Fibroblast of mammary gland (primary cell): ENCODE measurements at regions not wholly inside any gene's neighbourhood (a gene's known extent, or its start where the extent isn't known, plus 50 kb on each side); places are given as distances from the start of the nearest gene placed in this dataset.
"Not testable (repeated sequence)": the region's sequence is repeated elsewhere in the genome, so short reads cannot be mapped to it uniquely, and the experiment has no call there.

Experiments used
- DNase-seq: peaks from one replicate; pipeline ENCODE4 v3.0.0-alpha.2; 2010; ENCODE audit warnings: low read depth
- H3K4me3 ChIP-seq: 2 replicates; pipeline ENCODE4 v1.5.1; 2011; ENCODE audit warnings: low read depth, mild to moderate bottlenecking, low read length, moderate library complexity; ENCODE audit not compliant: control insufficient read depth
- CTCF ChIP-seq: conservative IDR thresholded peaks from 2 replicates; pipeline ENCODE4 v1.5.1; 2011; ENCODE audit warnings: low read depth, low read length, inconsistent platforms; ENCODE audit not compliant: control insufficient read depth, insufficient read depth

GRCh38 chr5:62100201-62100600, 205.8 kb upstream of the KIF2A start:
- TF ChIP-seq CTCF = no peak
- DNase-seq = no peak
- H3K4me3 ChIP-seq = no peak overlapping the region

GRCh38 chr5:62103863-62104262, 202.1 kb upstream of the KIF2A start:
- not testable (repeated sequence) for DNase-seq, H3K4me3 ChIP-seq

GRCh38 chr5:62111428-62111827, 194.6 kb upstream of the KIF2A start:
- no peak overlapping the region for H3K4me3 ChIP-seq
- DNase-seq = no peak
- no peak for TF ChIP-seq CTCF

GRCh38 chr5:62112689-62113228, 193.2 kb upstream of the KIF2A start:
- no peak overlapping the region for H3K4me3 ChIP-seq
- TF ChIP-seq CTCF = no peak
- DNase-seq = no peak

DNA sequence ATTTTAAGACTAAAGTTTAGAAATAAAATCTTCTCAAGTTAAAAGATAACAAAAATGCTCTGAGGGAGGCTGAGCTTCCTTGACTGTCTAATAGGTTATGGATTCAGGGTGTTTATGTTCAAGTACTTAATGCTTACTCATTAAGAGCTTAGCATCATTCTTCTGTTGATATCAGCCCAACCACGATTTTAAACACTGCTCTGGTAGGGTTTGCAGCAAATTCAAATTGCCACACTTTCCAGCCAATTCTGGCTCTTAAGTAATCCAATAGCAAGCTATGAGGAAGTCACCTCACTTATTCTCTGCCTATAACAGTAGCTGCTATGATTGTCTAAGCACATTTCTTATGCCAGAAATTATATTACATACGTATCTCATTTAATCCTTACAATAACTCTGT, 191.0 kb upstream of the KIF2A start:
- no peak for TF ChIP-seq CTCF
- DNase-seq = no peak
- H3K4me3 ChIP-seq = no peak overlapping the region

- no peak for DNase-seq
- no peak overlapping the region for H3K4me3 ChIP-seq
- TF ChIP-seq CTCF = no peak
Measured at GRCh38 chr5:62124266-62124665, 181.7 kb upstream of the KIF2A start.

GRCh38 chr5:62126090-62126489, 179.9 kb upstream of the KIF2A start:
- DNase-seq = no peak
- TF ChIP-seq CTCF = no peak
- H3K4me3 ChIP-seq = no peak overlapping the region
